EL (cell line): ENCODE measurements at regions not wholly inside any gene's neighbourhood (a gene's known extent, or its start where the extent isn't known, plus 50 kb on each side); places are given as distances from the start of the nearest gene placed in this dataset.

Source experiments
- DNase-seq: peaks from one replicate; pipeline ENCODE4 v3.0.0-alpha.2; 2016

DNA sequence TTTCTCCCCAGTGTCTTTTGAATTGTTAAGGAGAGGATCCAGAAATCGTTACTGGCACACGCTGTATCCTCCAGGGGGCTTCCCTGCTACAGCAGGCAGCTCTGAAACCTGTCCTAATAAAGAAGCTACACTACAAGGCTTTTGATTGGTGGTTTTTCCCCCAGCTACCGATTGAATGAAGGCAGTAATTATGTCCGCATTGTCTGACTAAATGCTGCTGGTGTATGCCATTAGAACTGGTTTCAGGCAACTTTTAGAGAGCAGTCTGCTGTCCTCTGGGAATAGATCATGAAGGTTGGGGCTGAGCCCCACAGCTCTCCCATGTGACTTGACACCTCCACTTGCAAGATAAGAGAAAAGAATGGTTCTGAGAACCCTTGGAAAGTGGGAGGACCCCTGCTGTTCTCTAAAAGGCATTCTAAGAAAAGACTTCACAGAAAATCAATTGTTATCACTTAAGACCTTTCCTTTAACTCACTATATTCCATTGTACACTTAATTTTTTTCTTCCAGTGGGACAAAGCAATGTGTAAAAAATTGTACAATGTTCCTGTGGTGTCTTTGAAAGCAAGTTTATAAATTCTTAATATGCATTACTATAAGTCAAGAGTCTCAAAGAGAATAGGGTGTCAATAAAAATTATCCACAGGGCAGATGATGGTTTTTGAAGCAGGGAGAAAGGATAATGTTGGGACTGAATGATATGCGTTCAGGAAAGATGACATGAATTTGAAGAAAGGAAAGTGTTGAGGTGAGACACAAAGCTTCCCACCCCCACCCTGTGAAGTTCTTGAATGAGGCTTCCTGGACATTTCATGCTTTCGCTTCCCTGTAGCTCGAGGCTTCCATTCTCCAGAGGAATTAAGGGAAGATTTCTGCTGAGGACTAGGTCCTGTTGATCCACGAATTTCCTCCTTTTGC is 53.0 kb upstream of the DAZL start:
- DNase-seq, result no peak

DNA sequence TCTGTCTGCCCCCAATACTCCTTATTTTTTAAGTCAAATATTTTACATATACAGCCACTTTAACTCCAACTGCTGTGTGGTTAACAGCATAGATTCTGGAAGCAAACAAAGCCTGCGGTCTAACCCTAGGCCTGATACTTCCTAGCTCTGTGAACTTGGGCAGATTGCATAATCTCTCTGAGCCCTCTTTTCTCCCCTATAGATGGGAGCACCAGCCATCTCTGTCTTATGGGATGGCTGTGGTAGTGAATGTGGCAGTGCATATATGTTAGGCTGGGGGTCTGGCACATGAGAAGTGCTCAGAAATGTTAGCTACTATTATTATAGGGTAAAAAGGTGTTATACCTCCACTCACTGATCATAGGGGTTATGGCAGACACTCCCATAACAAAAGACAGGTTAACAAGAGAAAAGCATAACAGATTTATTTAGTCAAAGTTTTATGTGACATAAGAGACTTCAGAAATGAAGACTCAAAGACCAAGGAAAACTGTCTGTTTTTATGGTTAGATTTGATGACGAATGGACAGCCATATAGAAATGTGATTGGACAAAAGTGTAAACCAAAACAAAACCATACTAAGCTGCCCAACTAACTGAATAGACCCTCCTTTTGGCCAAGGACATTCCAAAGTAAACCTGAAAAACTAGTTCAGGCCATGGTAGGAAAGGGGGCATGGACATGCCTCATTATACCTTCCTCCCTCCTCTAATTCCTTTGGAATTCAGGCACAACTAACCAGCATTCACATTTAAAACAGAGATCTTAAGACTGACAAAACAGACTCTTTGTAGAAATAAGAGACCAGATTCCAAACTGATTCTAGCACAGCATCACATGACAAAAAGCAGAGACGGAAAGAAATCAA is 53.9 kb upstream of the DAZL start:
- no peak for DNase-seq

DNA sequence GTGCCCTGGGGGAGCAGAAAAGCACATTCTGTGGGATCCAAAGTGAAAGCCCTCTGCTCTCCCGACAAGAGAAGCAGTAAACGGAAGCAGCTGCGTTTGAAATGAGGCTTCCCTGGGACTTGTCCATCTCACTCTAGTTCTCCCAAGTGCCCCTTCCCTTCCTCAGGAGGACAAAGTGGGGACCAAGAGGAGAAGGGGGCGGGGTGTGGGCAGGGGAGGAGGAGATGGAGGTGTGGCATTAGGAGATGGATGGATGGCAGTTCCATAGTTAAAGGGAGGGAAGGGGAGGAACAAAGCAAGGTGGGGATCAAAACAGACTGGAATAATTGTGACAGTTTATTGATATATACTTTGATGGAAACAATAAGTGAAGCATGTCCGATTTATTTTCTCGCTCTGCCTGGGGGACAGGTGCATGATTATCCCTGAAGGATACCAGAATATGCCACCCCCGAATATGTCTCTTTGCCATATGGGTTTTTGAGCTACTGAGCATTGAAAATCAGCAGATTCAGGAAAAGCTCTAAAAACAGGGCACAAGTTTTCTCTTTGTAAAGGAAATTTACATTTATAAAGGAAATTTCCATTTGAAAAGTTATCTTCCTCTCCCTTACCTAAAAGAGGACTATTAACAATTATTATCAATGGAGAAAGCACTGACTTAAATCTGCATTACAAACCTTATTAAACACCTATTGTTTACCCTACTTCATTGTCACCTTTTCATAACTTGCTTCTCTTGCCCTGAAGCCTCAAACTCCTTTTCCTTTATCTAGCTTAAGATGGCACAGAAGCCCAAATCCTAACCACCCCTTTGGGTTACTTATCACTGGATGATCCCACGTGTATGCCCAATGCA is 58.9 kb upstream of the DAZL start:
- DNase-seq, result no peak

DNA sequence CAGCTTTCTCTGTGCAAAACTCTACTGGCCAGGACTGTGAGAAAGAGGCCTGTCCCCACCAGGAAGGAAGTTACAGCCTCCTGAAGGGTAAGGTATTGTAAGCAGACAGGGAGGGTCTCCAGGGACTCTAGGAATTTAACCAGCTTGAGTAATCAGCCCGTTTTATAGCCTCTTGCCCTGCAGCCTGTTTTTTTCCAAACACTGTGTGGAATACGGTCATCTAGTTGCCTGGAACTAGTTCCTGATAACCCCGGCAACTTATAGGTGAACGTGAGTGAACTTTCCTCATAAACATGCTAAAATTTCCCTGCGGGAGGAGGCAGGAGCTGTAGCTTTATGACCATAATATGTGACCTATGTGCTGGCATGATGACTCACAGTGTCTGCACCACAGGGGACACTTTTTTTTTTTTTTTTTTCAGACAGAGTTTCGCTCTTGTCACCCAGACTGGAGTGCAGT is 60.1 kb upstream of the DAZL start:
- peak; percentile 45 for DNase-seq

DNA sequence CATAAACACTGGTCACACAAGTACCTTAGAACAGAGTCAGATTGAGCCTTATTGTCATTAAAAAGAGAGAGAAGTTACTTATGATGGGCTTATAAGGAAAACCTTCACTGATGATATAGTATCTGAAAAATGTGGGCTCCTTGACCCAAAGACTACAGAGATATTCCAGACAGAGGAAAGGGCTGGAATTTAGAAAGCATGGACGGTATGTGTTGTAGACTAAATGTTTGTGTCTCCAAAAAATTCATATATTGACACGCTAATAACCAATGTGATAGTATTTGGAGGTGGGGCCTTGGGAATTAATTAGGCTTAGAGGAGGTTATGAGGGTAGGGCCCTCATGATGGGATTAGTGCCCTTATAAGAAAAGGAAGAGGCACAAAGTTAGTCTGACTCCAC is 61.0 kb upstream of the DAZL start:
- DNase-seq, result peak; percentile 7

DNA sequence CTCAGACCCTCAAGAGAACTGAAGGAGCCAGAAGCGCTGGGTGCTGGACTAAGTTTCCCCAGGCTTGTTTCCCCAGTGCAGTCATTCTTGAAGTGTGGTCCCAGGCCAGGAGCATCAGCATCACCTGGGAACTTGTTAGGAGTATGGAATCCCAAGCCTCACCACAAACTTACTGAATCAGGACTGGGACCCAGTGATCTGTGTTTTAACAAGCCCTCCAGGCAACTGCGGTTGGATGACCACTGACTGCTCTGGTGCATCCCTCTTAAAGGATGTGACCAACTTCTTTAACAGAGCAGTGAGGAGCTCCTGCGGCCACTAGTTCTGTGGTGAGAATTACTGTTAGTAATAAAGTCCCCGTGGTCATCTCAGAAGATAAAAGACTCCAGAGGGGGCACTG is 62.4 kb upstream of the DAZL start:
- peak; percentile 34 for DNase-seq

DNA sequence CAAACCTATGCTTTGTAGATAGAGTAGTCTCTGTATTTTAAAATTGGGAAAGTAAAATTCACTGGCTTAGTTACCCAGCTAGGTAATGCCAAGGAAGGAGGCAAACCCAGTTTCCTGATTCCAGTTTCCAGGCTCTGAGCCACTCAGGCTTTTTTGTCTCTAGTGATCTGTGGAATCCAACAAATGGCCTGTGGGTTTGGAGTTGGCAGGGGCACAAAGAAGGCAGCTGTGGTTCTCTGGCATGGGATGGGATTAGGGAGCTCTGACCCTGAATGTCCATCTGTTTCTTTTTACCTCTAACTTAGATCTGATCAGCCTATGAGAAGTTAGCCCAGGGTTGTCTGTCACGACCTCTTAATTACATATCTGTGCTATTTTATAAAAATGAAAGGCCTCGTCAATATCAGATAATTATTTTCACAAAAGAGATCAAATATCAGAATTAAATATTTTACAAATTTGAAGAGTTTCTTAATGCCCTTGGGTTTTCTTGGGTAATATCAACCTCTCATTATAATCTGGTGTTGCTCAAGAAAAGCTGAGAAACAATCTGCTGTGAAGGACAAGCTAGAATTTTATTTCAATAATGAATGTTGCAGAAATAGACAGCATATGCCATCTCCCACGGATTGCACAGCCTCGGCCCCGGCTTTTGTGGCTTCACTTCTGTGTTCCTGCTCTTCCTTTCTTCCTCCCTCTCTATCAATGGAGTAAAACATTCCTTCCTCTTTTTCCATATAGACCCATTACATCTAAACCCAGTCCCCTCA is 63.7 kb upstream of the DAZL start:
- DNase-seq, result no peak

DNA sequence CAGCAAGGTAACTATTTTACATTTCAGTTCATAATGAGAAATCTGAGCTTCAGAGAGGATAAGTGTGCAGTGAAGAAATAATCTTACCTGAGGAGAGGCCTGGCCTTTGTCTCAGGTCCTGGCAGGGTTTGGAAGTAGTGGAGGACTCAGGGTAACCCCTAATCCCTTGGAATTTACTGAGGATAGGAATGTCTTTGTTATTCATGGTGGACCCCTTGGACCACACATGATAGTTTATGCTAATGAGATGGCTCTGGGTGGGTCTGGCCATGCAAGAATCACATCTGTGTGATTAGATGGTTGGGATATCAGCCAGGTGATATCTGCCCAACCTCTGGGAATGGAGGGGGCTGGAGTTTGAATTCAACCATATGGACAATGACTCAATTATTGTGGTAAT is 65.0 kb upstream of the DAZL start:
- no peak for DNase-seq

DNA sequence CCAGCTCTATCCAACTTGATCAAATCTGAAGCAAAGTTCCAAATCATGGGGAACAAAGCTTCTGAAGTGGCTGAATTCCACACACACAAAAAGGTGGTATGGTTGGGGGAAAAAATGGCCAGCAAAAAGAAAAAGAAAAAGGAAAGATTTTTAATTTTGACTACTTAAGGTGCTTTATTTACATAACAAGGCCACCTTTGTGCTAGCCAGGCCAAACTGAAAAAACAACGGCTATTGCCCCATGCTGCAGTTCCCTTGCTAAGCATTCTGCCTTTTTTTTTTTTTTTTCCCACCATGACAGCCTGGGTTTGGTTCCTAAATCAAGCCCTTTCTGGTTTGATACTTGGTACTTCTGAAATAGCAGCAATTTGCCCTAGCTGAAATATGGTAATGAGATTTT is 66.5 kb upstream of the DAZL start:
- DNase-seq, result no peak

DNA sequence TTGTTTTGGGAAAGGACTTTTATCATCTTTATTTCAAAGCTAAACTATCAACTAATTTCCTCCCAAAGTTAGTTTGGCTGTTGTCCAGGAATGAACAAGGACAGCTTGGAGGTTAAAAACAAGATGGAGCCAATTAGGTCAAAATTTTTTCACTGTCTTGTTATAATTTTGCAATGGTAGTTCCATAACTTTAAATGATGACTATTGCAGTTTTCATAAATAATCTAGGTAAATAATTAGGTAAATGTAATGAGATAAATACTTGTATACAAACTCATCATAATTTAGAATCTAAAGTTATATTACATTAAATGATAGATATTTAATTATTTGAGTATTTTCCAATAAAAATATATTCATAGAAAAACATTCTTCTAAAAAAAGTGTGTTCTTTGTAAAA is 68.3 kb upstream of the DAZL start:
- no peak for DNase-seq

DNA sequence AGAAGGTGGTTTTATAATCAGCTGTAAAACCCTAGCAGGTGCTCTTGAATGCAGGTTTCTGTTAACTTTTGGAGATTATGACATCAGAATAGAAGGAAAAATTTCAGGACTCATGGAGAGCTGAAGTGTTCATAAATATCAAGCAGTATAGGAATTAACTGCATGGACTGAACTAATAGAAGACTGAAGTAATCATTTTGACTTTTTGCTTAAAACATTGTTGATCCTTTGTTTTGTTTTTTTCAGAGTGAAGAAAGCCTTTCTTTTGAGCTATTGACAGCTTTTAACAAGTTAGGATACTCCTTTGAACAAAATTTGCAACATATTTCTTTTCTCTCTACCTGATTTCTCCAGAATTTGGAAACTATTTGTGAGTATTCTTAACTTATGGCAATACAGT is 70.6 kb upstream of the DAZL start:
- no peak for DNase-seq

DNA sequence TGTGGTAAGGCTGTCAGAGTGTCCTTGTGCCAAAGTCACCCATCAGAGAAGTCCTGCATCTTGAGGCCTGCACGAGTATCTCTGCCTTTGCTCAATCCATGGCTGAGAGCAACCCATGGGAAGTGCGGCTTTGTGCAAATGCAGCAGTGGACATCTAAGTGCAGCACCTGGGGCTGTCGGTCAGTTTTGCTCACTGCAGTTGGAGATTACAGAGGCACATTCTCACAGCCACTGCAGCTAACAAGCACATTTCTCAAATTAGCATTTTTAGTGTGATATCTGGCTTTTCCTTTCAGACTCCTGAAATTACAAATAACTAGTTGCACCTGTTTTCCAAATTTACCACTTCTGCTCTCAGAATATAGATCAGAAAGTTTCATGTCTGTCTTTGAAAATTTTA is 81.5 kb upstream of the DAZL start:
- DNase-seq, result no peak

DNA sequence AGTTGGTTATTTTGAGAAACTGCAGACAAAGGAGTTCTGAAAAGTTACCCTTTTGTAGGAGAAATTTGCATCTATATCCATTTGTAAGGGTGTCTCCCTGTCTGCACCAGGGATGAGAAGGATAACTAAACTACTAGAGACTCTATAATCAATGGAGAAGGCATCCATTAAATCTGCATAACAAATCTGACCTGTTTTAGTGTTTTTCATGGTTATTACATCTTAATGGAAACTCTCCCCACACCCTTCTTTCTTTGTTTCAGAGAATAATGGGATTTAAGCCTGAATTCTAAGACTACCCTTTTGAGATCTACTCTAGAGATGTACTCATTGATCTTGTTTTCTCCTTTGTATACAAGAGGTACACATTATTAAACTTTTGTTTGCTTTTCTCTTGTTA is 82.0 kb upstream of the DAZL start:
- DNase-seq, result no peak

DNA sequence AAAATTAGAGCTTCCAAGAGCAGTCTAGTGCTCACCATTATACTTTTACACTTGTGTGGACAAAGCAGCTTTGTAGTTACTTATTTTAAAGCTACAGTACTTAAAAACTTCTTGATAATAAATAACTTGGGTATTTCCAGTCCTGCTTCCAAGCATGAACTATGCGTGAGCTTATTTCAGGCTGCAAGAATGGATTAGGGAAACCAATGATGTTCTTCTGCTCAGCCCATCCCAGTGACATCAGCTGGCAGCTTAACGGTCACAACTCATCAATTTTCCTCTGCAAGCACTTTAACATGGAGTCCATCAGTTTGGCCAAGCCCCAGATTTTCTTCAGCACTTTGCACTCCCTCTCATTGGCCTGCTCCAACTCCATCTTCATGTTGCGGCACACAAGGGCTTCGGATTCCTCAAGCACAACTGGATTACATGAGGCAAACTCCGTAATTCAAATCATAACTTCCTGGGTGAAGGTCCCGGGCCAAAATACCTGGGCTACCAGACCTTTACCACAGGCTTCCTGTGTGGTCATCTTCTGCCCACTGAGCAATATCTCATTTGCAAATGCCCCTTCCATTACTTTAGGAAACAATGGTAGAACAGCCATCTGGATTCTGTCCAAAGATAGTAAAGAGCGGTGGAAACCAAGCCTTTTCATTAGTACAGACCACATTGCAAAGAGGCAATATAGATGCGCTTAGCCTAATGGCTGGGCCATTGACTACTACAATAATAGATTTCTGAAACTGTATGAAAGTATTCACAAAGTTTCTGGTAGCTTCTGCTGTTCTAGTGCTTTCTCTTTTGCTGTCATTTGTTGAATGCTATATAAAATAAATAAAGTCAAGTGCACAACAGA is 87.5 kb upstream of the DAZL start:
- no peak for DNase-seq

DNA sequence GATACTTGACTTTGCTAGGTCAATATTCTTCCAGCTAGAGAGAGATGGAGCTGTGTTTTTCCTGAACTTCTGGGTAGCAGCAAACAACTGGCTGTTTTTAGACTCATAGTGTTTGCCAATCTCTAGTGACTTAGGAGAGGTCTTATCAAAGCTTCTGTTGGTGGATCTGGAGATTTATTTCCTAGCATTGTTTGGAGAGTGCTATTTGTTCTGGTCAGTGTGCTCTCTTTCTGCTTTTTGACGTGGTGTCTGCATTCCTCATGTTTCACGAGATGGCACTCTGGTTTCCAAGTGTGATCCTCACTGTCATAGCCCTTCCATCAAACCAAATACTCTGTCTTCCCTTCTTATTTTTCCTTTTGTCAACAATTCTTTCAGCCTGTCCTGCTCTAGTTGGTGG is 88.6 kb upstream of the DAZL start:
- DNase-seq, result no peak

DNA sequence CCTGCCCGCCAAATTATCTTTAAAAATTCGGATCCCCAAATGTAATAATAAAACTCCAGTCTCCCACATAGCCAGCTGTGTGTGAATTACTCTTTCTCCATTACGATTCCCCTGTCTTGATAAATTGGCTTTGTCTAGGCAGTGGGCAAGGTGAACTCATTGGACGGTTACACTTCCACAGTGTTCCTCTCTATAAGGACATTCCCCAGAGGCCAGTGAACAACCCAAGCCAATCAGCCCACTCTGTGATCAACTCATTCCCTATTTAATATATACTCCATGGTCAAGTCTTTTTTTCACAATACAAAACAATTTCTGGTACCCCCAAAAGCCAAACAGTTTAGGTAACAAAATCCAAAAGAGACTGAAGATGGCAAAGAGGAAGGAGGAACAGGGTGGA is 90.5 kb upstream of the DAZL start:
- no peak for DNase-seq

DNA sequence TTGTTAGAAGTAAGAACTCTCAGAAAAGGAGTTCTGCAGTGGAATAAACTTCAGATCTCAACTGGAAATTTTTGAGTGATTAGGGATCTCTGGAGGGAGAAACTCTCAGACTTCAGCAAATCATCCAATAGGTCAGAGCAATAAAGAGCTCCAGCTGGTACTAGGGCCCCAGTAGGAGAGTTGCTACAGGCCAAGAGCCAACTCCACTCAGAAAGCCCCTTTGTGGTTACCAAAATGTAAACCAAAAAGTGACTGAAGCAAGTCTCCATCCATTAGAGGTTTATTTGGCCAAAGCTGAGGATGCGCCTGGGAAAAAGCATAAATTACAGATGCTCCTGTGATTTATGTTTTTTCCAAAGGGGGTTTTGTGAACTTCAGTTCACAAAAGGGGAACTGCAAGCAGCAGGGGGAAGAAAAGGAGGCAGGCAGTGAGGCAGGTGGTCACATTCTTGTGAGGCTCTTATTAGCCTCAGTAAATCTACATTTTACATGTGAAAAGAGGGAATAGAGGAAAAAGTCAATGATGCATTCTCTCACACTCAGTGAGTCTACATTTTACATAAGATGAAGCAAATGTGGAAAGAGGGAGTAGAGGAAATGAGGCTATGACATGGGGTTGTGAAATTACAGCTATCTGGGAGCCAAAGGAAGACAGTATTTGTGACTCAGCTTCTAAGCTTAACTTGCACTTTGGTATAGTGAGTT is 92.4 kb upstream of the DAZL start:
- peak; percentile 22 for DNase-seq

DNA sequence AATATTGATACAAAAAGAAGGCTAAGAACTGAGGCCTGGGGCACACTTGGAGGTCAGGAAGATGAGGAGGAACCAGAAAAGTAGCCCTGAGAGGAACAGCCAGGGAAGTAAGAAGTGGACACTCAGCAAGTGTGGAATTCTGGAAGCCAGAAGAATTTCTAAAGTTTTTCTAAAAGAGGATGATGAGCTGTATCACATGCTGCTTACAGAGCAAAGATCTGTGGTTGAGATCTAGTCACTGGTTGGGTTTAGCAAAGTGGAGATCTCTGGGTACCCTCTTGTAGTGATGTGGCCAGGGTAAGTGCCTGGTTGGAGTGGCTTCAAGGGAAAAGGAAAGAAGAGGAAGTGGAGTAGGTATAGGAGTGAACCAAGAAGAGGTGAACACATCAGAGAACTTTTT is 95.4 kb upstream of the DAZL start:
- no peak for DNase-seq

DNA sequence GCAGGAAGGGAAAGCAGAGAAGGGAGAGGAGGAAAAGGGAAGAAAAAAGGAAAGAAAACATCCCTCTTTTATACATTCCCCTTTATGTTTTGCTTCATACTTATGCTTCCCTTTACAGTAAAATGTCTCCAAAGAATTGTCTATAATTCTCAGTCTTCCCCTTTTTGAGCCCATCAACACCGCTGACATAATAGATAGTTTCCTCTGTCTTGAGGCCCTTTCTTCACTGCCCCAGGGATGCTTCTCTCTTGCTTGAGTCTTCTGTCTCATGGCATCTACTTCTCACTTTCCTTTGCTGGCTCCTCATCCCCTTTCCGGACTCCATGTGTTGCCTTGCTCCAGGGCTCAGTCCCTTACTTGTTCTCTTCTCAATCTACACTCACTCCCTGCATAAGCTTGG is 99.7 kb upstream of the DAZL start:
- no peak for DNase-seq

DNA sequence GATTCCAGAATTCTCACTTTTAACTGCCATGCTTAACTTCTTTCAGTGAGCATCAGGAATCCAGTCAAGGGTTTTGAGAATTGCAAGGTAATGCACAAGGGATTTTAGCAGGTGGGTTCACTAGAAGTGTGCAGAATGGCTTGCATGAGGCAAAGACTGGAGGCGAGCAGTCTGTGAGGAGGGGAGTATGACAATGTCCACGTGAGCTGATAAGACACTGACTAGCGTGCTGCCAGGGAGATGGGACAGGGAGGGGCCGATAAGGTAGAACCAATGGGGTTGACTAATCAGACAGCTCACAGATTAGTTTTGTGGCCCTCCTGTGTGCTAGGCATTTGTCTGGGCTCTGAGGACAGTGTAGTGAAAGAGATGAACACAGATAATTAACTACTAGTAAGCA is 102.0 kb upstream of the DAZL start:
- DNase-seq, result no peak

DNA sequence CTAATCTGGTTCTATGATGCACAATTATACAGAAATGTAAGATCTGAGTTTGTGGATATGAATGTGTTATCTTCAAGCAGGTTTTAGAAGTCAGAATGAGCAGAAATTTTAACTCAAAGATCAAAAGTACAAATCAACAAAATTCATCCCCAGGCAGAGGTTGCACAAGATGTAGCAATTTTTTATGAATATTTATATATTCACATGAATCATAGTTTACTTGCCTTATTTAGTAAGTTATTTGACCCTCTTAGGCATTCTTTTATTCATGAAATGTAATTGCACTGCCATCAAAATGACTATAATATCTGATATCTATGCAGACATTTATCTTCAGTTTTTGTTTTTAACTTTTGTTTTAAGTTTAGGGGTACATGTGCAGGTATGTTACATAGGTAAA is 103.1 kb upstream of the DAZL start:
- DNase-seq, result no peak
